ENCODE measurements at regions not wholly inside any gene's neighbourhood (a gene's known extent, or its start where the extent isn't known, plus 50 kb on each side); places are given as distances from the start of the nearest gene placed in this dataset.

GRCh38 chr3:10665592-10665991, 150.4 kb upstream of the SLC6A11 start:
- no peaks in the 10 kb centered on the region for H3K27me3 ChIP-seq
- TF ChIP-seq Cebpa-rat (IDR thresholded peaks at IDR 0.05) = no peak

GRCh38 chr3:10666621-10667020, 149.4 kb upstream of the SLC6A11 start:
- peak overlapping the region in 1 of 11 experiments; percentile 25; a peak in 1 of 22 replicates for H3K27ac ChIP-seq
- H3K4me2 ChIP-seq = peak overlapping the region; percentile 52 to 77 (median 66)
- no peaks in the 10 kb centered on the region for H3K9me3 ChIP-seq (replicated peaks in 1 of 11)
- no peak overlapping the region for H3K9ac ChIP-seq
- no peaks in the 10 kb centered on the region for H3K36me3 ChIP-seq
- H4K20me1 ChIP-seq = no peaks in the 10 kb centered on the region; a peak in 1 of 22 replicates
- TF ChIP-seq Cebpa-rat (IDR thresholded peaks at IDR 0.05) = no peak
- H3K4me3 ChIP-seq = no peak overlapping the region
- peaks cover 15 to 51% (median 33%) of the 10 kb centered on the region in 10 experiments for H3K4me1 ChIP-seq
- no peaks in the 10 kb centered on the region for H3K27me3 ChIP-seq

More at GRCh38 chr3:10665592-10665991, 150.4 kb upstream of the SLC6A11 start:
- no peaks in the 10 kb centered on the region for H3K36me3 ChIP-seq
- H3K27ac ChIP-seq = no peak overlapping the region
- peak overlapping the region in 3 of 11 experiments; percentile 65 to 77 (median 67); a peak in 4 of 22 replicates for H3K4me2 ChIP-seq
- H4K20me1 ChIP-seq = no peaks in the 10 kb centered on the region; a peak in 1 of 22 replicates
- no peak overlapping the region for H3K9ac ChIP-seq
- H3K4me3 ChIP-seq = no peak overlapping the region
- H3K9me3 ChIP-seq (replicated peaks in 1 of 11) = no peaks in the 10 kb centered on the region
- peaks cover 15 to 51% (median 33%) of the 10 kb centered on the region in 10 experiments for H3K4me1 ChIP-seq

GRCh38 chr3:10667269-10667668, 148.8 kb upstream of the SLC6A11 start:
- H3K4me2 ChIP-seq = peak overlapping the region; percentile 52 to 77 (median 66); a peak in 21 of 22 replicates
- H3K9ac ChIP-seq = no peak overlapping the region
- peaks cover 15 to 51% (median 33%) of the 10 kb centered on the region in 10 experiments for H3K4me1 ChIP-seq
- H3K36me3 ChIP-seq = no peaks in the 10 kb centered on the region
- H3K4me3 ChIP-seq = no peak overlapping the region
- H3K9me3 ChIP-seq (replicated peaks in 1 of 11) = no peaks in the 10 kb centered on the region
- no peaks in the 10 kb centered on the region for H3K27me3 ChIP-seq
- H4K20me1 ChIP-seq = no peaks in the 10 kb centered on the region; a peak in 1 of 22 replicates
- peak overlapping the region in 1 of 11 experiments; percentile 25; a peak in 1 of 22 replicates for H3K27ac ChIP-seq
- no peak for TF ChIP-seq Cebpa-rat (IDR thresholded peaks at IDR 0.05)

GRCh38 chr3:10667901-10668476, 148.0 kb upstream of the SLC6A11 start:
- H3K4me3 ChIP-seq = no peak overlapping the region
- no peak overlapping the region for H3K27ac ChIP-seq
- TF ChIP-seq Cebpa-rat (IDR thresholded peaks at IDR 0.05) = no peak
- H3K4me1 ChIP-seq = peaks cover 15 to 51% (median 33%) of the 10 kb centered on the region in 10 experiments
- no peaks in the 10 kb centered on the region for H3K9me3 ChIP-seq (replicated peaks in 1 of 11)
- H3K36me3 ChIP-seq = no peaks in the 10 kb centered on the region
- H3K4me2 ChIP-seq = no peak overlapping the region
- H3K9ac ChIP-seq = no peak overlapping the region
- no peaks in the 10 kb centered on the region for H3K27me3 ChIP-seq
- H4K20me1 ChIP-seq = no peaks in the 10 kb centered on the region; a peak in 1 of 22 replicates

- no peak for TF ChIP-seq Cebpa-rat (IDR thresholded peaks at IDR 0.05)
- Histone ChIP-seq H3K9ac (no peak overlapping the region), H3K27me3 (no peaks in the 10 kb centered on the region), H4K20me1 (no peaks in the 10 kb centered on the region; a peak in 1 of 22 replicates), H3K4me1 (peaks cover 15 to 44% (median 23%) of the 10 kb centered on the region in 10 experiments), H3K9me3 (replicated peaks in 1 of 11) (no peaks in the 10 kb centered on the region), H3K4me3 (no peak overlapping the region), H3K4me2 (no peak overlapping the region), H3K27ac (no peak overlapping the region), H3K36me3 (no peaks in the 10 kb centered on the region)
Observed at GRCh38 chr3:10669490-10670048, 146.5 kb upstream of the SLC6A11 start.

GRCh38 chr3:10672422-10672821, 143.6 kb upstream of the SLC6A11 start:
- Histone ChIP-seq H4K20me1 (no peaks in the 10 kb centered on the region), H3K4me2 (no peak overlapping the region), H3K27ac (no peak overlapping the region)

GRCh38 chr3:10674578-10674977, 141.4 kb upstream of the SLC6A11 start:
- no peaks in the 10 kb centered on the region for H3K36me3 ChIP-seq
- no peak overlapping the region for H3K27ac ChIP-seq
- no peak for TF ChIP-seq Cebpa-rat (IDR thresholded peaks at IDR 0.05)
- no peak overlapping the region for H3K9ac ChIP-seq
- H3K4me1 ChIP-seq = peaks cover 0 to 18% (median 4%) of the 10 kb centered on the region in 10 experiments; a peak in 9 of 20 replicates
- no peaks in the 10 kb centered on the region for H3K27me3 ChIP-seq
- no peaks in the 10 kb centered on the region for H3K9me3 ChIP-seq (replicated peaks in 1 of 11)
- H4K20me1 ChIP-seq = no peaks in the 10 kb centered on the region
- H3K4me3 ChIP-seq = no peak overlapping the region
- H3K4me2 ChIP-seq = no peak overlapping the region

More at GRCh38 chr3:10672422-10672821, 143.6 kb upstream of the SLC6A11 start:
- Histone ChIP-seq H3K9me3 (replicated peaks in 1 of 11) (no peaks in the 10 kb centered on the region), H3K4me1 (peaks cover 0 to 27% (median 7%) of the 10 kb centered on the region in 10 experiments; a peak in 14 of 20 replicates), H3K9ac (no peak overlapping the region), H3K4me3 (no peak overlapping the region), H3K36me3 (no peaks in the 10 kb centered on the region), H3K27me3 (no peaks in the 10 kb centered on the region)
- TF ChIP-seq Cebpa-rat (IDR thresholded peaks at IDR 0.05) = no peak

GRCh38 chr3:10676905-10677304, 139.1 kb upstream of the SLC6A11 start:
- peaks cover 0 to 17% (median 4%) of the 10 kb centered on the region in 10 experiments; a peak in 9 of 20 replicates for H3K4me1 ChIP-seq
- no peaks in the 10 kb centered on the region for H4K20me1 ChIP-seq
- no peak overlapping the region for H3K27ac ChIP-seq
- no peaks in the 10 kb centered on the region for H3K36me3 ChIP-seq
- H3K9me3 ChIP-seq (replicated peaks in 1 of 11) = no peaks in the 10 kb centered on the region
- H3K27me3 ChIP-seq = no peaks in the 10 kb centered on the region
- no peak overlapping the region for H3K4me2 ChIP-seq
- no peak overlapping the region for H3K4me3 ChIP-seq
- no peak for TF ChIP-seq Cebpa-rat (IDR thresholded peaks at IDR 0.05)
- H3K9ac ChIP-seq = no peak overlapping the region

GRCh38 chr3:10678796-10679376, 137.1 kb upstream of the SLC6A11 start:
- H3K36me3 ChIP-seq = no peaks in the 10 kb centered on the region
- no peak overlapping the region for H3K9ac ChIP-seq
- H3K27ac ChIP-seq = no peak overlapping the region
- no peak overlapping the region for H3K4me3 ChIP-seq
- TF ChIP-seq Cebpa-rat (IDR thresholded peaks at IDR 0.05) = no peak
- H3K27me3 ChIP-seq = no peaks in the 10 kb centered on the region
- peaks cover 0 to 16% (median 3%) of the 10 kb centered on the region in 10 experiments; a peak in 9 of 20 replicates for H3K4me1 ChIP-seq
- H3K4me2 ChIP-seq = no peak overlapping the region
- no peaks in the 10 kb centered on the region for H3K9me3 ChIP-seq (replicated peaks in 1 of 11)
- H4K20me1 ChIP-seq = no peaks in the 10 kb centered on the region

Data from BLaER1 treated with 17β-estradiol and CSF1 and Interleukin-3, amounts not matched to agents 10 nM and 100 nM (cell line).